HL-60 (cell line): ENCODE measurements at regions not wholly inside any gene's neighbourhood (a gene's known extent, or its start where the extent isn't known, plus 50 kb on each side); places are given as distances from the start of the nearest gene placed in this dataset.

Source experiments
- CTCF ChIP-seq: IDR thresholded peaks from one replicate; pipeline ENCODE4 v1.5.1; 2011; ENCODE audit warnings: low read length, control low read depth, inconsistent platforms; ENCODE audit not compliant: insufficient read depth
- POLR2AphosphoS5 ChIP-seq: IDR thresholded peaks from 2 replicates; pipeline ENCODE4 v1.6.1; 2012; ENCODE audit warnings: low read depth
- REST ChIP-seq: IDR thresholded peaks from 2 replicates; pipeline ENCODE4 v1.6.1; 2012; ENCODE audit warnings: low read depth; ENCODE audit not compliant: insufficient replicate concordance

- TF ChIP-seq CTCF = no peak
- no peak for TF ChIP-seq REST
- TF ChIP-seq POLR2AphosphoS5 = no peak
These were observed 421.1 kb downstream of the CD109 start for GRCh38 chr6:74117113-74117512.
